ENCODE measurements at regions not wholly inside any gene's neighbourhood (a gene's known extent, or its start where the extent isn't known, plus 50 kb on each side); places are given as distances from the start of the nearest gene placed in this dataset.

DNA sequence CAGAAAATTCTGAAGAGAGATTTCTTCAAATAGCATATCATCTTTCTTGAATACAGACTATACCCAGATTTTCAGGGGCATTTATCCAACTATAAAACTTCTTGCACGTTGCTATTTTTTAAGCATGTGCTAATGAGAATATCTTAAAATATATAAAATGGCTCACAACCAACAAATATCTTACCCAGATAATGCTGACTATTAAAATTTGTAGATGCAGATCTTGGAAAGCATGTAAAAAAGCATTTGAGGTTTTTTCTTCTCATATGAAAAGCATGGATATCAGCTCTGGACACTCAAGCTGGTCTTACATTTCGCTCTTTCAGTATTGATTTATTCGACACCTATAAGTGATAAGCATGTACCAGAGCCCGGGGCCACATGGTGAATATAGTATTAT lies 1187.7 kb upstream of the ADGRL4 start:
- Histone ChIP-seq H3K9me3 (no peaks in the 10 kb centered on the region), H3K36me3 (no peaks in the 10 kb centered on the region), H3K4me3 (no peak overlapping the region), H3K27me3 (no peaks in the 10 kb centered on the region), H3K4me1 (no peaks in the 10 kb centered on the region), H3K27ac (no peak overlapping the region)
- intact Hi-C loops (cut with DNase I), result no loop called here
- TF ChIP-seq, protein P1, sequence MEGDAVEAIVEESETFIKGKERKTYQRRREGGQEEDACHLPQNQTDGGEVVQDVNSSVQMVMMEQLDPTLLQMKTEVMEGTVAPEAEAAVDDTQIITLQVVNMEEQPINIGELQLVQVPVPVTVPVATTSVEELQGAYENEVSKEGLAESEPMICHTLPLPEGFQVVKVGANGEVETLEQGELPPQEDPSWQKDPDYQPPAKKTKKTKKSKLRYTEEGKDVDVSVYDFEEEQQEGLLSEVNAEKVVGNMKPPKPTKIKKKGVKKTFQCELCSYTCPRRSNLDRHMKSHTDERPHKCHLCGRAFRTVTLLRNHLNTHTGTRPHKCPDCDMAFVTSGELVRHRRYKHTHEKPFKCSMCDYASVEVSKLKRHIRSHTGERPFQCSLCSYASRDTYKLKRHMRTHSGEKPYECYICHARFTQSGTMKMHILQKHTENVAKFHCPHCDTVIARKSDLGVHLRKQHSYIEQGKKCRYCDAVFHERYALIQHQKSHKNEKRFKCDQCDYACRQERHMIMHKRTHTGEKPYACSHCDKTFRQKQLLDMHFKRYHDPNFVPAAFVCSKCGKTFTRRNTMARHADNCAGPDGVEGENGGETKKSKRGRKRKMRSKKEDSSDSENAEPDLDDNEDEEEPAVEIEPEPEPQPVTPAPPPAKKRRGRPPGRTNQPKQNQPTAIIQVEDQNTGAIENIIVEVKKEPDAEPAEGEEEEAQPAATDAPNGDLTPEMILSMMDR (IDR thresholded peaks at IDR 0.05), result no peak
- DNase-seq (no peak), ATAC-seq (no peak)

DNA sequence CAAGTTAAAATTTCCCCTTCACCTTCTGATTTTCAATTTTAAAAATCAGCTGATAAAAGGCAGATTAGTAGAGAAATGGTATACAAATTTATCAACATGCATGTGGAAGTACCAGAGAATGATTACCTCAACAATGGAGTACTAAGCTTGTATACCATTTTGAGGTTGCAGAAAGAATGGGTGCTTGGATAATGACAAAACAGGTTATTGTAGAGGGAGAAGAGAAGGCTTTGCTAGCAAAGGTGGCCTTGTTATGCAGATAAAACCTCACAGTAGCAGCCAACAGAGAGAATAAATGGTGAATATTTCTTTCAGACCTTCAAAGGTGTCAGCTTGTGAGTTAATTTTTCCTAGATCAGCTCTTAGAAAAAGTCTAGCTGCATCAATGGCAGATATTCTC lies 1174.9 kb upstream of the ADGRL4 start:
- Histone ChIP-seq H3K4me1 (no peaks in the 10 kb centered on the region), H3K27ac (no peak overlapping the region), H3K36me3 (no peaks in the 10 kb centered on the region), H3K4me3 (no peak overlapping the region), H3K27me3 (no peaks in the 10 kb centered on the region), H3K9me3 (no peaks in the 10 kb centered on the region)
- DNase-seq, result no peak
- ATAC-seq, result no peak
- intact Hi-C loops (cut with DNase I), result no loop called here
- TF ChIP-seq, protein P1 (IDR thresholded peaks at IDR 0.05), result no peak

DNA sequence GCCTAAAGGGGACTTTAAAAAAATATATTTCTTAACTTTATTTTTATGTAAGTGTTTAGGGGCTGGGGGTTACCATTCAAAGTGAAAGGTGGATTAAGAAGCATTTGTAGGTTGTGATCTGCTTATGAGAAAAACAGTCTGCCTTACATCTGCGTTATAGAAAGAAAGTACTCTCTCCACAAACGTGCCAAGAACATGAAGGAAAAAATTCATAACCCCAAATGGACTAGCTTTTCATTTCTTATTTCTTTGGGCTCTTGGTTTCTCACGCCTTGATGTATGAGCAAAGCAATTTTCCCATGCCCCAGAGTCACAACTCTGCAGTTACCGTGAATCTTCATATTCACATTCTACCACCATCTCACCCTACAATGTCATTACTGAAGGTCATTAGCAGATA lies 1165.1 kb upstream of the ADGRL4 start:
- no peak for DNase-seq
- Histone ChIP-seq H3K27ac (no peak overlapping the region), H3K4me3 (no peak overlapping the region), H3K27me3 (no peaks in the 10 kb centered on the region), H3K4me1 (no peaks in the 10 kb centered on the region), H3K36me3 (no peaks in the 10 kb centered on the region), H3K9me3 (no peaks in the 10 kb centered on the region)
- intact Hi-C loops (cut with DNase I), result no loop called here
- ATAC-seq, result no peak
- TF ChIP-seq, protein P1 (IDR thresholded peaks at IDR 0.05), result no peak

DNA sequence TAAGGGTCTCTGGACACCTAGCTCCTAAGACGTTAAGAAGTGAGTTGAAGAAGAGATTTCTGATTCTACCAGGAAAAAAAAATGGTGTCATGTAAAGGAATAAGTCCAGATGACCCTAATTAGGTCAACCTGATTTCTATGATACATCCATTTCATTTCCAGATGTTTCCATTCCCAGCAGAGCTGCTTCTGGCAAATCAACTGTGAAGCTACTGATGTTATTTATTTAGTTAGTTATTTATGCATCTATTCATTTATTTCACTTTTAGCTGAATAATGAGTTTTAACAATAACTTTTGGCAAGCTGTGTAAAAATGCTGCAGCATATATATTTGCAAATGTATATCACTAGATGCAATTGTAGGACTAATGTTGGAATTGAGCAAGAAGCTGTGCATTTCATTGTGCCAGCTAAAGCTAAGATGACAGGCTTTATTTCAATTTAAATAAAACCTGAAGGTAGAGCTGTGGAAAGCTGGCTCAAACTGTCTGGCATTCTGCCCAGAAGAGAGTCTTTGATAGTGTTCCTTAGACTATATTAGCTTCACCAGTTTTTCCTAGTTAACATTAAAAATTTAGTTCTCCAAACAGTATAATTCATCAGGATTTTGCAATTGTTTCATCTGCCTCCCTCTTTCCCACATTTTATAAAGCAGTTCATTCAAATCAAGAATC lies 1164.4 kb upstream of the ADGRL4 start:
- H3K27me3 ChIP-seq, result no peaks in the 10 kb centered on the region
- no peak overlapping the region for H3K27ac ChIP-seq
- no peaks in the 10 kb centered on the region for H3K4me1 ChIP-seq
- TF ChIP-seq, protein P1 (IDR thresholded peaks at IDR 0.05), result no peak
- intact Hi-C loops (cut with DNase I), result no loop called here
- H3K9me3 ChIP-seq, result no peaks in the 10 kb centered on the region
- no peaks in the 10 kb centered on the region for H3K36me3 ChIP-seq
- ATAC-seq, result no peak
- H3K4me3 ChIP-seq, result no peak overlapping the region
- DNase-seq, result no peak

DNA sequence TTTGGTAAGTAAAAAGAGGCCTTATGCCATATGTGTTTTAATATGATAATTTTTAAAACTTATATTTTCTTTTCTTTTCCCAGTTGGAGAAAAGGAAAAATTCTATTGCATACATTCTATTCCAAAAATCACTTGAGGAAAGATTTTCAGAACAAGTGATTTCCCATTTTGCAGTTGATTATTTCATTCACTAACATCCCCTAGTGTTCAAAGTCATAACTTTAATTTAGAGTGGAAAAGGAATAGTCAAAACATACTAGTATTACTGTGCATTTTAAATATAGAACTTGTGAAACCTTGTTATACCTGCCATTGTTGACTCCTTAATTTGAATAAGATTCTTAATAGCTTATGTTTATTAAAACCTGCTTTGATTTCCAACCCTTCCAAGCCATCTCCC lies 1157.6 kb upstream of the ADGRL4 start:
- no peak overlapping the region for H3K27ac ChIP-seq
- intact Hi-C loops (cut with DNase I), result no loop called here
- H3K27me3 ChIP-seq, result no peaks in the 10 kb centered on the region
- no peaks in the 10 kb centered on the region for H3K36me3 ChIP-seq
- H3K9me3 ChIP-seq, result no peaks in the 10 kb centered on the region
- DNase-seq, result no peak
- no peaks in the 10 kb centered on the region for H3K4me1 ChIP-seq
- TF ChIP-seq, protein P1 (IDR thresholded peaks at IDR 0.05), result no peak
- no peak overlapping the region for H3K4me3 ChIP-seq
- ATAC-seq, result no peak

DNA sequence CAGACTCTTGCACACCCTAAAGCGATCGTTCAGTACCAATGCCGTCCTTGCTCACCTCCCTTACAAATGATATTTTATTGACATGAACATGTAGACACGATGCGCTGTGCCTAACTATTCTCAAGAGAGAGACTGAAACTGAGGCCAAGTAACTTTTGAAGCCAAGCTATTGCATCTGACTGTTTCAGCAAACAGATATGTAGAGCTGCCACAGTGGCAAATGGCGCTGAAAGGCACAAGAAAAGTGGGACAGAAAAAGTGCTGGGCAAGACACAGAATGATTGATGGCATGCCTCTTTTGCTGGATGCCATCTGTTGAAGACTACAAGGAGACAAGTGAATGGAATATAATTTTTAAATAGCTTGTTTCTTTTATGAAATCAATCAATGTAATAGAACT lies 1157.2 kb upstream of the ADGRL4 start:
- Histone ChIP-seq H3K27me3 (no peaks in the 10 kb centered on the region), H3K9me3 (no peaks in the 10 kb centered on the region), H3K4me1 (no peaks in the 10 kb centered on the region), H3K4me3 (no peak overlapping the region), H3K27ac (no peak overlapping the region), H3K36me3 (no peaks in the 10 kb centered on the region)
- ATAC-seq, result no peak
- TF ChIP-seq, protein P1 (IDR thresholded peaks at IDR 0.05), result no peak
- intact Hi-C loops (cut with DNase I), result no loop called here
- DNase-seq, result no peak
